NCI-H2227 treated with DMSO at 0.1 percent for 48 hours (cell line): ENCODE measurements at regions not wholly inside any gene's neighbourhood (a gene's known extent, or its start where the extent isn't known, plus 50 kb on each side); places are given as distances from the start of the nearest gene placed in this dataset.
"Not testable (repeated sequence)": the region's sequence is repeated elsewhere in the genome, so short reads cannot be mapped to it uniquely, and the experiment has no call there.

ENCODE experiments used
- DNase-seq: peaks from one replicate; lab custom pipeline; 2025; lab: John Stamatoyannopoulos, UW

GRCh38 chr5:163165277-163165676, 272.1 kb upstream of the CCNG1 start:
- DNase-seq = no peak

- not testable (repeated sequence) for DNase-seq
Observed at GRCh38 chr5:163170161-163170560, 267.2 kb upstream of the CCNG1 start.

- no peak for DNase-seq
Observed at GRCh38 chr5:163172540-163173338, 264.7 kb upstream of the CCNG1 start.

GRCh38 chr5:163177971-163178370, 259.4 kb upstream of the CCNG1 start:
- DNase-seq = no peak

- no peak for DNase-seq
Observed at GRCh38 chr5:163185315-163185714, 252.1 kb upstream of the CCNG1 start.

GRCh38 chr5:163189023-163189553, 248.3 kb upstream of the CCNG1 start:
- DNase-seq = no peak

GRCh38 chr5:163190283-163190682, 247.1 kb upstream of the CCNG1 start:
- no peak for DNase-seq

GRCh38 chr5:163190784-163191183, 246.6 kb upstream of the CCNG1 start:
- DNase-seq = no peak

GRCh38 chr5:163193886-163194285, 243.5 kb upstream of the CCNG1 start:
- no peak for DNase-seq

GRCh38 chr5:163205645-163206044, 231.8 kb upstream of the CCNG1 start:
- DNase-seq = no peak

- DNase-seq = no peak
Observed at GRCh38 chr5:163221581-163221980, 215.8 kb upstream of the CCNG1 start.

- no peak for DNase-seq
Observed at GRCh38 chr5:163222982-163223381, 214.4 kb upstream of the CCNG1 start.

- DNase-seq = no peak
Observed at GRCh38 chr5:163244445-163244987, 192.9 kb upstream of the CCNG1 start.

- DNase-seq = no peak
Observed at GRCh38 chr5:163245584-163245983, 191.8 kb upstream of the CCNG1 start.

- no peak for DNase-seq
Observed at GRCh38 chr5:163248333-163248732, 189.1 kb upstream of the CCNG1 start.

- DNase-seq = no peak
Observed at GRCh38 chr5:163248871-163249270, 188.5 kb upstream of the CCNG1 start.

GRCh38 chr5:163252950-163253349, 184.4 kb upstream of the CCNG1 start:
- no peak for DNase-seq

- no peak for DNase-seq
Observed at GRCh38 chr5:163259495-163259894, 177.9 kb upstream of the CCNG1 start.

- no peak for DNase-seq
Observed at GRCh38 chr5:163260471-163260870, 176.9 kb upstream of the CCNG1 start.

GRCh38 chr5:163260961-163261360, 176.4 kb upstream of the CCNG1 start:
- DNase-seq = no peak

GRCh38 chr5:163261647-163262269, 175.6 kb upstream of the CCNG1 start:
- DNase-seq = no peak

- DNase-seq = not testable (repeated sequence)
Observed at GRCh38 chr5:163266249-163266648, 171.1 kb upstream of the CCNG1 start.

- DNase-seq = no peak
Observed at GRCh38 chr5:163269624-163270023, 167.8 kb upstream of the CCNG1 start.
